ENCODE measurements at regions not wholly inside any gene's neighbourhood (a gene's known extent, or its start where the extent isn't known, plus 50 kb on each side); places are given as distances from the start of the nearest gene placed in this dataset.

GRCh38 chr14:82521191-82521590, 987.5 kb upstream of the SEL1L start:
- TF ChIP-seq CTCF (IDR thresholded peaks at IDR 0.05; ENCODE audit: poor library complexity), result no peak
- no peak for TF ChIP-seq EZH2 (IDR thresholded peaks at IDR 0.05; ENCODE audit: borderline replicate concordance)
